ENCODE measurements at regions not wholly inside any gene's neighbourhood (a gene's known extent, or its start where the extent isn't known, plus 50 kb on each side); places are given as distances from the start of the nearest gene placed in this dataset.
"Not testable (repeated sequence)": the region's sequence is repeated elsewhere in the genome, so short reads cannot be mapped to it uniquely, and the experiment has no call there.

GRCh38 chr5:145396888-145397287 is 438.3 kb downstream of the PRELID2 start:
- DNase-seq (ENCODE audit: low read depth), result no peak
- H3K4me3 ChIP-seq (ENCODE audit: low read depth, low read length), result no peak overlapping the region
- TF ChIP-seq CTCF (conservative IDR thresholded peaks at IDR 0.05; ENCODE audit: low read depth, low read length), result no peak

GRCh38 chr5:145395151-145395550 is 440.0 kb downstream of the PRELID2 start:
- DNase-seq (ENCODE audit: low read depth); H3K4me3 ChIP-seq (ENCODE audit: low read depth, low read length): not testable (repeated sequence)

GRCh38 chr5:145393426-145393825 is 441.7 kb downstream of the PRELID2 start:
- no peak for TF ChIP-seq CTCF (conservative IDR thresholded peaks at IDR 0.05; ENCODE audit: low read depth, low read length)
- no peak overlapping the region for H3K4me3 ChIP-seq (ENCODE audit: low read depth, low read length)
- DNase-seq (ENCODE audit: low read depth), result no peak

GRCh38 chr5:145389047-145389446 is 446.1 kb downstream of the PRELID2 start:
- no peak for TF ChIP-seq CTCF (conservative IDR thresholded peaks at IDR 0.05; ENCODE audit: low read depth, low read length)
- no peak overlapping the region for H3K4me3 ChIP-seq (ENCODE audit: low read depth, low read length)
- DNase-seq (ENCODE audit: low read depth), result no peak

GRCh38 chr5:145385276-145385675 is 449.9 kb downstream of the PRELID2 start:
- H3K4me3 ChIP-seq (ENCODE audit: low read depth, low read length), result no peak overlapping the region
- TF ChIP-seq CTCF (conservative IDR thresholded peaks at IDR 0.05; ENCODE audit: low read depth, low read length), result no peak
- no peak for DNase-seq (ENCODE audit: low read depth)

GRCh38 chr5:145378226-145378625 is 456.9 kb downstream of the PRELID2 start:
- H3K4me3 ChIP-seq (ENCODE audit: low read depth, low read length), result no peak overlapping the region
- TF ChIP-seq CTCF (conservative IDR thresholded peaks at IDR 0.05; ENCODE audit: low read depth, low read length), result no peak
- no peak for DNase-seq (ENCODE audit: low read depth)

- no peak for DNase-seq (ENCODE audit: low read depth)
- no peak for TF ChIP-seq CTCF (conservative IDR thresholded peaks at IDR 0.05; ENCODE audit: low read depth, low read length)
- H3K4me3 ChIP-seq (ENCODE audit: low read depth, low read length), result no peak overlapping the region
These were observed 459.6 kb downstream of the PRELID2 start for GRCh38 chr5:145375521-145375920.

- no peak overlapping the region for H3K4me3 ChIP-seq (ENCODE audit: low read depth, low read length)
- no peak for DNase-seq (ENCODE audit: low read depth)
- no peak for TF ChIP-seq CTCF (conservative IDR thresholded peaks at IDR 0.05; ENCODE audit: low read depth, low read length)
These were observed 469.7 kb downstream of the PRELID2 start for GRCh38 chr5:145365464-145365863.

Measured in choroid plexus epithelial cell (primary cell).